A549 (cell line): ENCODE measurements at regions not wholly inside any gene's neighbourhood (a gene's known extent, or its start where the extent isn't known, plus 50 kb on each side); places are given as distances from the start of the nearest gene placed in this dataset.

Experiments used
- FOSL2 ChIP-seq, 2 experiments: fragments of 450-650 bp in 1 of 2; fragments of >200 bp in 1 of 2; sonication (Bioruptor Twin) in 1 of 2; formaldehyde crosslinking; IDR thresholded peaks; 2 replicates each; pipeline versions ENCODE4 v1.5.0 to v1.6.1; 2016 to 2020; ENCODE audit warnings: mild to moderate bottlenecking in 1 of 2, moderate library complexity in 1 of 2
- TF ChIP-seq, protein P1 (sequence below): fragments of >200 bp; sonication (Bioruptor Twin); formaldehyde crosslinking; IDR thresholded peaks from 3 replicates; pipeline ENCODE4 v1.5.1; 2016

DNA sequence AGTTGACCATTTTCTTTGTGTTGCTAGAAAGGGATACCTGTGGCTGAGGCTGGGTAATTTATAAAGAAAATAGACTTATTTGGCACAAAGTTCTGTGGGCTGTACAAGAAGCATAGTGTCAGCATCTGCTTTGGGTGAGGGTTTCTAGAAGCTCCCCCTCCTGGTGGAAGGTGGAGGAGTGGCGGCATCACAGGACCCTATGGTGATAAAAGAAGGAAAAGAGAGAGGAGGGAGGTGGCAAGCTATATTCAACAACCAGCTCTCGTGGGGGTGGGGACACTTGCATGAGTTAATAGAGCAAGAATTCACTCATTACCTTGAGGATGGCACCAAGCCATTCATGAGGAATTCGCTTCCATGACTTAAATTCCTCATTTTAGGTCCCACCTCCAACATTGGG lies 2041.4 kb upstream of the CDH9 start:
- TF ChIP-seq FOSL2 (IDR thresholded peaks at IDR 0.05) (no peak), FOSL2 (CRISPR knock-in tag; IDR thresholded peaks at IDR 0.05) (no peak)
- TF ChIP-seq, protein P1, sequence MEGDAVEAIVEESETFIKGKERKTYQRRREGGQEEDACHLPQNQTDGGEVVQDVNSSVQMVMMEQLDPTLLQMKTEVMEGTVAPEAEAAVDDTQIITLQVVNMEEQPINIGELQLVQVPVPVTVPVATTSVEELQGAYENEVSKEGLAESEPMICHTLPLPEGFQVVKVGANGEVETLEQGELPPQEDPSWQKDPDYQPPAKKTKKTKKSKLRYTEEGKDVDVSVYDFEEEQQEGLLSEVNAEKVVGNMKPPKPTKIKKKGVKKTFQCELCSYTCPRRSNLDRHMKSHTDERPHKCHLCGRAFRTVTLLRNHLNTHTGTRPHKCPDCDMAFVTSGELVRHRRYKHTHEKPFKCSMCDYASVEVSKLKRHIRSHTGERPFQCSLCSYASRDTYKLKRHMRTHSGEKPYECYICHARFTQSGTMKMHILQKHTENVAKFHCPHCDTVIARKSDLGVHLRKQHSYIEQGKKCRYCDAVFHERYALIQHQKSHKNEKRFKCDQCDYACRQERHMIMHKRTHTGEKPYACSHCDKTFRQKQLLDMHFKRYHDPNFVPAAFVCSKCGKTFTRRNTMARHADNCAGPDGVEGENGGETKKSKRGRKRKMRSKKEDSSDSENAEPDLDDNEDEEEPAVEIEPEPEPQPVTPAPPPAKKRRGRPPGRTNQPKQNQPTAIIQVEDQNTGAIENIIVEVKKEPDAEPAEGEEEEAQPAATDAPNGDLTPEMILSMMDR = no peak
